ENCODE measurements at regions not wholly inside any gene's neighbourhood (a gene's known extent, or its start where the extent isn't known, plus 50 kb on each side); places are given as distances from the start of the nearest gene placed in this dataset.

DNA sequence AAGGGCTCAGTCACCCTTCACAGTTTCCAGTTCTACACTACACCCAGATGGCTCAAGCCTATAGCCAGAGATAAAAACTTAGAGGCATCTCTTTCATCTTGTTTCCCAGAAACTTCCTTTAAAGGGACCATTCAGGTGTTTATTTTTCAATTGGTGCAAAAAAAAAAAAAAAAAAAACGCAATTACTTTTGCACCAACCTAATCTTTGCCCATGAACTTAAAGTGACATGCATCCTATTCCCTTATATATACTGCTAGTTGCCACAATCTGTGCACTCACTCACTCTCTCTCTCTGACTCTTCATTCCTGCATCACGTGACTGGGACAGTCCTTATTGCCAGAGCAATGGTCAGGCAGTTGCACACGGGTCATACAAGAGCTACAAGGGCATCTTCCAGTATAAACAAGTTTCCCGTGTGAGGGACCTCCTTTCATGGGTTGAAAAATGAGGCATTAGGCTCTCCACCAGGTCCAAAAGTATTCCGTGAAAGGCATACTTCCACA is 789.4 kb downstream of the EPHA4 start:
- FAIRE-seq, result no peak
- no peak for TF ChIP-seq CTCF (IDR thresholded peaks at IDR 0.05; ENCODE audit: insufficient read depth, missing control alignments)
- DNase-seq (ENCODE audit: insufficient read length, low spot score), result no peak

- FAIRE-seq (no peak), DNase-seq (ENCODE audit: insufficient read length, low spot score) (no peak)
- TF ChIP-seq CTCF (IDR thresholded peaks at IDR 0.05; ENCODE audit: insufficient read depth, missing control alignments), result no peak
These were observed 788.4 kb downstream of the EPHA4 start for GRCh38 chr2:220783671-220784070.

- DNase-seq (ENCODE audit: insufficient read length, low spot score) (no peak), FAIRE-seq (no peak)
- TF ChIP-seq CTCF (IDR thresholded peaks at IDR 0.05; ENCODE audit: insufficient read depth, missing control alignments), result no peak
These were observed 786.9 kb downstream of the EPHA4 start for GRCh38 chr2:220785178-220785577.

DNA sequence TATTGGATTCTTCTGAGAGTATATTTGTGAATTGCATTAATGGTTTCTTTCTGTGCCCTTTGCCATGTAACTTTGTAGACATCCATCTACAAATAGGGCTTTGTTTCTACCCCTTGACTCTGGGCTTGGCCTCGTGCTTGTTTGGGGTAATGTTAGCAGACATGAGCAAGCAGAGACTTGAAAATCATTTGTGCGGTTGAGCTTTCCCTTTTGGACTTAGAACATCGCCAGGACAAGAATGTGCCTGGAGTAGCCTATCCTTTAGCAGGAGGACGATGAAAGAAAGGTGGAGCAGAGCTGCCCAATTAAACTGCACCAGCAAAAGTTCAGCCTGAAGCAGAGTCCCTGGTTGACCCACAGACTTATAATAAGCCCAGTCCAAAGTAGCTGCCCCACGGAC is 785.9 kb downstream of the EPHA4 start:
- no peak for FAIRE-seq
- no peak for TF ChIP-seq CTCF (IDR thresholded peaks at IDR 0.05; ENCODE audit: insufficient read depth, missing control alignments)
- no peak for DNase-seq (ENCODE audit: insufficient read length, low spot score)

GRCh38 chr2:220787251-220787650 is 784.9 kb downstream of the EPHA4 start:
- TF ChIP-seq CTCF (IDR thresholded peaks at IDR 0.05; ENCODE audit: insufficient read depth, missing control alignments), result no peak
- FAIRE-seq (no peak), DNase-seq (ENCODE audit: insufficient read length, low spot score) (no peak)

DNA sequence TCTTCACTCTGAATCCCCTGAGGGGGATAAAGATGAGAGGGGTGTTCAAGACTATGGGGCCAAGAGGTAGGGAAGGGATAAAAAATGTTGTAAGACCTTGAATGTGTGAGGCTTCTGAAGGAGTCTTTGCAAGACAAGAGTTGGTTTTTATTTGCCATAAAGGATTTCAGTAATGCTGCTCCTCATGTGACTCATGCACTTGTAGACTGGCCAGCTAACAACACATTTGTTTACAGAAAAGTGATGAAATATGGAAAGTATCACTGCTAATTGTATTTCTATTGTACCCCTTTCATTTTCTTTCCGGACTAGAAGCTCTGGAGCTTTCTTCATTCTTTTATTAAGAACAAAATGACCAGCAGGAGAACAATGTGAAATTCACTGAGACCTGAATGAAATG is 782.1 kb downstream of the EPHA4 start:
- FAIRE-seq (no peak), DNase-seq (ENCODE audit: insufficient read length, low spot score) (no peak)
- TF ChIP-seq CTCF (IDR thresholded peaks at IDR 0.05; ENCODE audit: insufficient read depth, missing control alignments), result no peak

- TF ChIP-seq CTCF (IDR thresholded peaks at IDR 0.05; ENCODE audit: insufficient read depth, missing control alignments), result no peak
- FAIRE-seq, result no peak
- no peak for DNase-seq (ENCODE audit: insufficient read length, low spot score)
These were observed 776.4 kb downstream of the EPHA4 start for GRCh38 chr2:220795705-220796104.
